Mammary epithelial cell (primary cell): ENCODE measurements at regions not wholly inside any gene's neighbourhood (a gene's known extent, or its start where the extent isn't known, plus 50 kb on each side); places are given as distances from the start of the nearest gene placed in this dataset.

Experiments used
- CTCF ChIP-seq, 2 donors: IDR thresholded peaks in 1 of 2; conservative IDR thresholded peaks in 1 of 2; 2 replicates each; pipeline ENCODE4 v1.5.1; 2011 to 2012; ENCODE audit warnings: inconsistent platforms in 2 of 2, low read length in 2 of 2, mild to moderate bottlenecking in 2 of 2, control low read depth in 1 of 2, low read depth in 1 of 2; ENCODE audit not compliant: insufficient read depth in 1 of 2; ENCODE audit errors: extremely low read depth in 1 of 2
- EZH2 ChIP-seq: IDR thresholded peaks from 2 replicates; pipeline ENCODE4 v1.6.1; 2012; ENCODE audit warnings: low read length, inconsistent platforms, borderline replicate concordance

GRCh38 chr9:113665064-113665463, 201.5 kb downstream of the RGS3 start:
- TF ChIP-seq CTCF (conservative IDR thresholded peaks at IDR 0.05 in 1 of 2, IDR thresholded peaks at IDR 0.05 in 1 of 2; ENCODE audit: extremely low read depth in 1 of 2, insufficient read depth in 1 of 2, low read depth in 1 of 2, low read length in 2 of 2) (no peak), EZH2 (no peak)
